ENCODE measurements at regions not wholly inside any gene's neighbourhood (a gene's known extent, or its start where the extent isn't known, plus 50 kb on each side); places are given as distances from the start of the nearest gene placed in this dataset.

GRCh38 chr5:127133071-127133470 lies 59.8 kb upstream of the C5orf63 start:
- ATAC-seq (ENCODE audit: low read depth): no peak
- TF ChIP-seq, protein P1, sequence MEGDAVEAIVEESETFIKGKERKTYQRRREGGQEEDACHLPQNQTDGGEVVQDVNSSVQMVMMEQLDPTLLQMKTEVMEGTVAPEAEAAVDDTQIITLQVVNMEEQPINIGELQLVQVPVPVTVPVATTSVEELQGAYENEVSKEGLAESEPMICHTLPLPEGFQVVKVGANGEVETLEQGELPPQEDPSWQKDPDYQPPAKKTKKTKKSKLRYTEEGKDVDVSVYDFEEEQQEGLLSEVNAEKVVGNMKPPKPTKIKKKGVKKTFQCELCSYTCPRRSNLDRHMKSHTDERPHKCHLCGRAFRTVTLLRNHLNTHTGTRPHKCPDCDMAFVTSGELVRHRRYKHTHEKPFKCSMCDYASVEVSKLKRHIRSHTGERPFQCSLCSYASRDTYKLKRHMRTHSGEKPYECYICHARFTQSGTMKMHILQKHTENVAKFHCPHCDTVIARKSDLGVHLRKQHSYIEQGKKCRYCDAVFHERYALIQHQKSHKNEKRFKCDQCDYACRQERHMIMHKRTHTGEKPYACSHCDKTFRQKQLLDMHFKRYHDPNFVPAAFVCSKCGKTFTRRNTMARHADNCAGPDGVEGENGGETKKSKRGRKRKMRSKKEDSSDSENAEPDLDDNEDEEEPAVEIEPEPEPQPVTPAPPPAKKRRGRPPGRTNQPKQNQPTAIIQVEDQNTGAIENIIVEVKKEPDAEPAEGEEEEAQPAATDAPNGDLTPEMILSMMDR (IDR thresholded peaks at IDR 0.05): no peak
- Mint-ChIP-seq H3K4me1 (no peaks in the 10 kb centered on the region), H3K27ac (no peak overlapping the region), H3K9me3 (no peaks in the 10 kb centered on the region), H3K36me3 (ENCODE audit: low read depth) (no peaks in the 10 kb centered on the region), H3K27me3 (peaks cover 2% of the 10 kb centered on the region), H3K4me3 (no peak overlapping the region)
- DNase-seq: no peak
- ChIA-PET CTCF (no interaction called here), POLR2A (interaction anchor here (0.8 kb wide), 1 partner anchor 39 kb away, joined by 3 read pairs; no protein-coding TSS in a partner anchor)
- intact Hi-C loops (cut with micrococcal nuclease): no loop called here

- no peak overlapping the region for H3K4me3 Mint-ChIP-seq
- no peaks in the 10 kb centered on the region for H3K36me3 Mint-ChIP-seq (ENCODE audit: low read depth)
- DNase-seq (no peak), ATAC-seq (ENCODE audit: low read depth) (no peak)
- intact Hi-C loops (cut with micrococcal nuclease): no loop called here
- TF ChIP-seq, protein P1 (IDR thresholded peaks at IDR 0.05): no peak
- H3K27ac Mint-ChIP-seq: no peak overlapping the region
- peaks cover 9% of the 10 kb centered on the region for H3K27me3 Mint-ChIP-seq
- H3K9me3 Mint-ChIP-seq: peaks cover 3% of the 10 kb centered on the region
- H3K4me1 Mint-ChIP-seq: no peaks in the 10 kb centered on the region
- POLR2A ChIA-PET: interaction anchor here (0.6 kb wide), 1 partner anchor 100 kb away, joined by 3 read pairs; no protein-coding TSS in a partner anchor
- CTCF ChIA-PET: no interaction called here
Observed at GRCh38 chr5:127136908-127137307, 63.6 kb upstream of the C5orf63 start.

- ATAC-seq (ENCODE audit: low read depth): no peak
- H3K4me1 Mint-ChIP-seq: no peaks in the 10 kb centered on the region
- H3K36me3 Mint-ChIP-seq (ENCODE audit: low read depth): no peaks in the 10 kb centered on the region
- H3K9me3 Mint-ChIP-seq: peaks cover 8% of the 10 kb centered on the region
- H3K27me3 Mint-ChIP-seq: peaks cover 9% of the 10 kb centered on the region
- H3K27ac Mint-ChIP-seq: no peak overlapping the region
- ChIA-PET CTCF (no interaction called here), POLR2A (no interaction called here)
- TF ChIP-seq, protein P1 (IDR thresholded peaks at IDR 0.05): no peak
- H3K4me3 Mint-ChIP-seq: no peak overlapping the region
- no peak for DNase-seq
- intact Hi-C loops (cut with micrococcal nuclease): no loop called here
Observed at GRCh38 chr5:127143722-127144121, 70.4 kb upstream of the C5orf63 start.

- Mint-ChIP-seq H3K27ac (no peak overlapping the region), H3K9me3 (peaks cover 10% of the 10 kb centered on the region), H3K27me3 (peaks cover 9% of the 10 kb centered on the region), H3K4me3 (no peak overlapping the region), H3K4me1 (no peaks in the 10 kb centered on the region), H3K36me3 (ENCODE audit: low read depth) (no peaks in the 10 kb centered on the region)
- ATAC-seq (ENCODE audit: low read depth) (no peak), DNase-seq (no peak)
- TF ChIP-seq, protein P1 (IDR thresholded peaks at IDR 0.05): no peak
- ChIA-PET POLR2A (no interaction called here), CTCF (no interaction called here)
- intact Hi-C loops (cut with micrococcal nuclease): no loop called here
Observed at GRCh38 chr5:127153031-127153430, 79.7 kb upstream of the C5orf63 start.

GRCh38 chr5:127153521-127153920 lies 80.2 kb upstream of the C5orf63 start:
- TF ChIP-seq, protein P1 (IDR thresholded peaks at IDR 0.05): no peak
- ChIA-PET POLR2A (no interaction called here), CTCF (no interaction called here)
- intact Hi-C loops (cut with micrococcal nuclease): no loop called here
- Mint-ChIP-seq H3K27ac (no peak overlapping the region), H3K4me1 (no peaks in the 10 kb centered on the region), H3K36me3 (ENCODE audit: low read depth) (no peaks in the 10 kb centered on the region), H3K4me3 (no peak overlapping the region), H3K27me3 (peaks cover 10% of the 10 kb centered on the region), H3K9me3 (peaks cover 11% of the 10 kb centered on the region)
- ATAC-seq (ENCODE audit: low read depth) (no peak), DNase-seq (no peak)
